SK-N-SH (cell line): ENCODE measurements at regions not wholly inside any gene's neighbourhood (a gene's known extent, or its start where the extent isn't known, plus 50 kb on each side); places are given as distances from the start of the nearest gene placed in this dataset.
A peak's percentile ranks its signal among the peaks of the same experiment; 100 is the strongest.

Source experiments
- CTCF ChIA-PET: fragments of 300-600, 350-600 bp; formaldehyde crosslinking; extraction: SDS; loops from one replicate; lab custom pipeline; 2021; lab: Yijun Ruan, JAX
- POLR2A ChIA-PET: fragments of 350-600 bp; sonication (Branson Sonifier 250); formaldehyde crosslinking; extraction: SDS; loops from one replicate; lab custom pipeline; 2020; ENCODE audit warnings: antibody characterized with exemption, inconsistent platforms; lab: Yijun Ruan, JAX
- DNase-seq: peaks from one replicate; pipeline ENCODE4 v3.0.0; 2012
- H2AFZ ChIP-seq: fragments of 200-600 bp; sonication (generic); 2 replicates; pipeline ENCODE4 v1.8.1; 2016; ENCODE audit warnings: antibody characterized with exemption, mild to moderate bottlenecking, low read depth
- H3F3A ChIP-seq: fragments of 200-600 bp; sonication (generic); replicated peaks from 2 replicates; pipeline ENCODE3; 2016; ENCODE audit warnings: antibody characterized with exemption, mild to moderate bottlenecking; ENCODE audit not compliant: insufficient read depth
- H3K27ac ChIP-seq, 2 experiments: fragments of 200-500 bp in 1 of 2; fragments of 200-600 bp in 1 of 2; sonication (Bioruptor generic) in 1 of 2; sonication (generic), shearing (Covaris generic) in 1 of 2; 2 replicates each; pipeline versions ENCODE4 v1.5.1 to v1.6.1; 2014 to 2016; ENCODE audit warnings: low read depth in 2 of 2, inconsistent platforms in 1 of 2, low read length in 1 of 2, mild to moderate bottlenecking in 1 of 2, mixed read lengths in 1 of 2
- H3K27me3 ChIP-seq: fragments of 200-600 bp; sonication (generic), shearing (Covaris generic); 2 replicates; pipeline ENCODE4 v1.6.1; 2016; ENCODE audit warnings: mixed run types; ENCODE audit not compliant: insufficient read depth
- H3K36me3 ChIP-seq, 2 experiments: fragments of 200-500 bp in 1 of 2; fragments of 200-600 bp in 1 of 2; sonication (Bioruptor generic) in 1 of 2; sonication (generic) in 1 of 2; replicated peaks in 1 of 2; 2 replicates each; pipeline versions ENCODE3 to v1.5.1; 2014 to 2016; ENCODE audit warnings: low read length in 1 of 2, mild to moderate bottlenecking in 1 of 2; ENCODE audit not compliant: insufficient read depth in 2 of 2, control insufficient read depth in 1 of 2
- H3K4me1 ChIP-seq, 2 experiments: fragments of 200-500 bp in 1 of 2; fragments of 200-600 bp in 1 of 2; sonication (Bioruptor generic) in 1 of 2; sonication (generic), shearing (Covaris generic) in 1 of 2; 2 replicates each; pipeline versions ENCODE4 v1.5.1 to v1.6.1; 2014 to 2016; ENCODE audit warnings: low read depth in 1 of 2, low read length in 1 of 2, mixed run types in 1 of 2; ENCODE audit not compliant: insufficient read depth in 2 of 2, control insufficient read depth in 1 of 2
- H3K4me2 ChIP-seq: fragments of 200-600 bp; sonication (generic), shearing (Covaris generic); 2 replicates; pipeline ENCODE4 v1.6.1; 2017; ENCODE audit warnings: mixed run types
- H3K4me3 ChIP-seq, 2 experiments: fragments of 200-500 bp in 1 of 2; fragments of 200-600 bp in 1 of 2; sonication (Bioruptor generic) in 1 of 2; sonication (generic), shearing (Covaris generic) in 1 of 2; 2 replicates each; pipeline versions ENCODE4 v1.5.1 to v1.8.1; 2014 to 2016; ENCODE audit warnings: low read depth in 2 of 2, inconsistent platforms in 1 of 2, low read length in 1 of 2, mild to moderate bottlenecking in 1 of 2, mixed read lengths in 1 of 2, moderate library complexity in 1 of 2
- H3K79me2 ChIP-seq: fragments of 200-600 bp; sonication (generic); 2 replicates; pipeline ENCODE4 v1.8.1; 2017; ENCODE audit warnings: mild to moderate bottlenecking; ENCODE audit not compliant: insufficient read depth
- H3K9ac ChIP-seq: fragments of 200-600 bp; sonication (generic); 2 replicates; pipeline ENCODE4 v1.6.1; 2017; ENCODE audit warnings: mixed run types
- H3K9me2 ChIP-seq: fragments of 200-600 bp; sonication (generic); 2 replicates; pipeline ENCODE4 v1.6.1; 2017; ENCODE audit warnings: mixed run types
- H3K9me3 ChIP-seq: fragments of 200-600 bp; sonication (generic); 2 replicates; pipeline ENCODE4 v1.6.1; 2017; ENCODE audit warnings: mixed run types, mild to moderate bottlenecking, moderate library complexity
- H4K20me1 ChIP-seq: fragments of 200-600 bp; sonication (generic); 2 replicates; pipeline ENCODE4 v1.6.1; 2017; ENCODE audit warnings: mild to moderate bottlenecking, mixed run types; ENCODE audit not compliant: insufficient read depth
- EP300 ChIP-seq, 2 experiments: IDR thresholded peaks; 2 replicates each; pipeline versions ENCODE4 v1.4.0 to v1.6.1; 2012; ENCODE audit warnings: borderline replicate concordance in 1 of 2, low read depth in 1 of 2, low read length in 1 of 2
- FOSL2 ChIP-seq: IDR thresholded peaks from 2 replicates; pipeline ENCODE4 v1.4.0; 2012; ENCODE audit warnings: low read depth, mild to moderate bottlenecking, moderate library complexity, borderline replicate concordance
- JUND ChIP-seq: IDR thresholded peaks from 2 replicates; pipeline ENCODE4 v1.4.0; 2012
- MAX ChIP-seq: IDR thresholded peaks from 2 replicates; pipeline ENCODE4 v1.4.0; 2012; ENCODE audit warnings: low read depth
- PBX3 ChIP-seq: IDR thresholded peaks from 2 replicates; pipeline ENCODE4; 2012
- POLR2AphosphoS5 ChIP-seq: IDR thresholded peaks from 2 replicates; pipeline ENCODE4 v1.6.1; 2012; ENCODE audit warnings: low read depth, low read length
- TCF12 ChIP-seq: IDR thresholded peaks from 2 replicates; pipeline ENCODE4 v1.4.0; 2012
- TEAD4 ChIP-seq: IDR thresholded peaks from 2 replicates; pipeline ENCODE4 v1.4.0; 2012; ENCODE audit warnings: mild to moderate bottlenecking, borderline replicate concordance; ENCODE audit not compliant: insufficient read depth
- USF1 ChIP-seq: IDR thresholded peaks from 2 replicates; pipeline ENCODE4 v1.4.0; 2012; ENCODE audit warnings: low read depth, borderline replicate concordance
- YY1 ChIP-seq: IDR thresholded peaks from 2 replicates; pipeline ENCODE4 v1.4.0; 2012; ENCODE audit warnings: low read depth, mild to moderate bottlenecking
- ZBTB33 ChIP-seq: IDR thresholded peaks from 2 replicates; pipeline ENCODE4 v1.4.0; 2012; ENCODE audit warnings: low read depth, borderline replicate concordance
- WGBS: methylation state at CpG from one replicate; pipeline ENCODE4 v1.1.6; 2017; ENCODE audit warnings: low lambda C conversion rate; 5-methylcytosine and 5-hydroxymethylcytosine counted together

- Histone ChIP-seq H4K20me1 (no peaks in the 10 kb centered on the region), H3K27ac (peak overlapping the region; percentile 11 to 65; a peak in 3 of 4 replicates), H3K27me3 (no peaks in the 10 kb centered on the region), H3K9me3 (no peaks in the 10 kb centered on the region), H3K4me2 (no peak overlapping the region), H2AFZ (no peak overlapping the region), H3K79me2 (no peaks in the 10 kb centered on the region), H3K9me2 (no peaks in the 10 kb centered on the region), H3K4me3 (no peak overlapping the region), H3K4me1 (peaks cover 0 to 3% of the 10 kb centered on the region in 2 experiments; a peak in 2 of 4 replicates), H3F3A (peaks cover 27% of the 10 kb centered on the region), H3K9ac (no peak overlapping the region), H3K36me3 (no peaks in the 10 kb centered on the region)
- no peak for DNase-seq
- WGBS = 14% methylated on average over 2 of the region's 2 CpGs
- POLR2A ChIA-PET = no interaction called here
- TF ChIP-seq MAX (peak; percentile 42; the same call in 1 of the 2 replicates), USF1 (no peak), POLR2AphosphoS5 (peak; percentile 33; the same call in 1 of the 2 replicates), FOSL2 (no peak), PBX3 (peak; percentile 84), JUND (peak; percentile 44; the same call in 1 of the 2 replicates), EP300 (IDR thresholded peaks at IDR 0.05; ENCODE audit: borderline replicate concordance in 1 of 2, low read depth in 1 of 2, low read length in 1 of 2) (peak; percentile 37 to 63; a peak in 2 of 4 replicates), TCF12 (peak; percentile 86), YY1 (no peak), TEAD4 (peak; percentile 23; the same call in 1 of the 2 replicates)
- CTCF ChIA-PET = interaction anchor here (1.0 kb wide), 1 partner anchor 85 kb away, joined by 3 read pairs; no protein-coding TSS in a partner anchor
These were observed 87.7 kb downstream of the DSEL start for GRCh38 chr18:67428805-67429204.

- Histone ChIP-seq H2AFZ (no peak overlapping the region), H4K20me1 (no peaks in the 10 kb centered on the region), H3K9me3 (no peaks in the 10 kb centered on the region), H3K27me3 (no peaks in the 10 kb centered on the region), H3F3A (peaks cover 27% of the 10 kb centered on the region), H3K27ac (peak overlapping the region in 1 of 2 experiments; percentile 65; a peak in 2 of 4 replicates), H3K79me2 (no peaks in the 10 kb centered on the region), H3K4me2 (no peak overlapping the region), H3K4me1 (peaks cover 0 to 3% of the 10 kb centered on the region in 2 experiments; a peak in 2 of 4 replicates), H3K9me2 (no peaks in the 10 kb centered on the region), H3K4me3 (no peak overlapping the region), H3K9ac (no peak overlapping the region), H3K36me3 (no peaks in the 10 kb centered on the region)
- ChIA-PET POLR2A (no interaction called here), CTCF (no interaction called here)
- TF ChIP-seq ZBTB33 = no peak
- 66% methylated on average over 2 of the region's 2 CpGs for WGBS
- DNase-seq = no peak
These were observed 88.4 kb downstream of the DSEL start for GRCh38 chr18:67428158-67428557.
